22Rv1 (cell line): ENCODE measurements at regions not wholly inside any gene's neighbourhood (a gene's known extent, or its start where the extent isn't known, plus 50 kb on each side); places are given as distances from the start of the nearest gene placed in this dataset.

Experiments
- H3K27ac ChIP-seq: fragments of 450-650 bp; 2 replicates; pipeline ENCODE4 v1.5.1; 2017
- ZFX ChIP-seq: fragments of 450-650 bp; IDR thresholded peaks from 2 replicates; pipeline ENCODE4 v1.6.1; 2017; ENCODE audit warnings: antibody characterized with exemption, borderline replicate concordance
- TF ChIP-seq, protein P1 (sequence below): fragments of 450-650 bp; IDR thresholded peaks from 2 replicates; pipeline ENCODE4 v1.5.1; 2017; ENCODE audit warnings: mild to moderate bottlenecking

DNA sequence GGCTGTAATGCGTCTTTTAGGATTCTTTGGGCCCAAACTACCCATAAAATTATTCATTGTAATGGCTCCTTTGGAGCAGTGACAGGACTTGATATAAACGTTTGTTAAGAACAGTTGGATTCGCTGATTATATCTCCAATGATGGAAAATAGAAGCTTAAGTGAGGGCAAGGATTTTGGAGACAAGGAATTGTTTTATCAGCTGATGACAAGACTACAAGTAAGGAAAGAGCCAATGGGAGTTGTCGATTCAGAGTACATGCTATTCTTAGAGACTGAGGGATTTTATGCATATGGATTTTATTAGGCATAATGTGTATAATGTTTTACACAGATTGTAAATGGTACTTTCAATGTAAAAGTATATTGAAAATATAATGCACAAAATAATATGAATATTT is 425.5 kb upstream of the RIOK2 start:
- H3K27ac ChIP-seq: no peak overlapping the region
- TF ChIP-seq ZFX: no peak
- TF ChIP-seq, protein P1, sequence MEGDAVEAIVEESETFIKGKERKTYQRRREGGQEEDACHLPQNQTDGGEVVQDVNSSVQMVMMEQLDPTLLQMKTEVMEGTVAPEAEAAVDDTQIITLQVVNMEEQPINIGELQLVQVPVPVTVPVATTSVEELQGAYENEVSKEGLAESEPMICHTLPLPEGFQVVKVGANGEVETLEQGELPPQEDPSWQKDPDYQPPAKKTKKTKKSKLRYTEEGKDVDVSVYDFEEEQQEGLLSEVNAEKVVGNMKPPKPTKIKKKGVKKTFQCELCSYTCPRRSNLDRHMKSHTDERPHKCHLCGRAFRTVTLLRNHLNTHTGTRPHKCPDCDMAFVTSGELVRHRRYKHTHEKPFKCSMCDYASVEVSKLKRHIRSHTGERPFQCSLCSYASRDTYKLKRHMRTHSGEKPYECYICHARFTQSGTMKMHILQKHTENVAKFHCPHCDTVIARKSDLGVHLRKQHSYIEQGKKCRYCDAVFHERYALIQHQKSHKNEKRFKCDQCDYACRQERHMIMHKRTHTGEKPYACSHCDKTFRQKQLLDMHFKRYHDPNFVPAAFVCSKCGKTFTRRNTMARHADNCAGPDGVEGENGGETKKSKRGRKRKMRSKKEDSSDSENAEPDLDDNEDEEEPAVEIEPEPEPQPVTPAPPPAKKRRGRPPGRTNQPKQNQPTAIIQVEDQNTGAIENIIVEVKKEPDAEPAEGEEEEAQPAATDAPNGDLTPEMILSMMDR: no peak

DNA sequence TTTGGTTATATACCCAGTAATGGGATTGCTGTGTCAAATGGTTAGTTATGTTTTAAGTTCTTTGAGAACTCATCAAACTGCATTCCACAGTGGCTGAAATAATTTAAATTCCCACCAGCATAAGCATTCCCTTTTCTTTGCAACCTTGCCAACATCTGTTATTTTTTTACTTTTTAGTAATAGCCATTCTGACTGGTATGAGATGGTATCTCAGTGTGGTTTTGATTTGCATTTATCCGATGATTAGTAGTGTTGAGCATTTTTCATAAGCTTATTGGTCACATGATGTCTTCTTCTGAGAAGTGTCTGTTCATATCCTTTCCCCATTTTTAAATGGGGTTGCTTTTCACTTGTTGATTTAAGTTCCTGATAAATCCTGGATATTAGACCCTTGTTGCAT is 435.7 kb upstream of the RIOK2 start:
- no peak for TF ChIP-seq ZFX
- TF ChIP-seq, protein P1: no peak
- H3K27ac ChIP-seq: no peak overlapping the region

DNA sequence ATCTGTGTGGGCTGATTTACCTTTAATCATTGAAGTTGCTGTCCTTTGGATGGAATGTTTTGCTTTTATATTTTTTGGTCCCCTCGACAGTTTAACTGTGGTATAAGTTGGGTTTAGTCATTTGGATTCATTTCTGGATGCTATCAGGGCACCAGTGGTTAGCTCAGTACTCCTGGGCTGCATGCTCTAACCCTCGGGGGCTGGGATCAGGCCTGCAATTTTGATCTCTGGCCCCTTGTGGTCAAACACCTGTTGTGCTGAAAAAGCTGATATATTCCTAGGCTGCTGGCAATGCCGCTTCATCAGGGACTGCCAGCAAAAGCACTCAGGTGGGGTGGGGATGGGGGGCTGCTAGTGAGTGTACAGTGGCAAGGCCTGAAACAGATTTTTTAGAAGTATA is 440.4 kb upstream of the RIOK2 start:
- no peak overlapping the region for H3K27ac ChIP-seq
- TF ChIP-seq, protein P1: no peak

DNA sequence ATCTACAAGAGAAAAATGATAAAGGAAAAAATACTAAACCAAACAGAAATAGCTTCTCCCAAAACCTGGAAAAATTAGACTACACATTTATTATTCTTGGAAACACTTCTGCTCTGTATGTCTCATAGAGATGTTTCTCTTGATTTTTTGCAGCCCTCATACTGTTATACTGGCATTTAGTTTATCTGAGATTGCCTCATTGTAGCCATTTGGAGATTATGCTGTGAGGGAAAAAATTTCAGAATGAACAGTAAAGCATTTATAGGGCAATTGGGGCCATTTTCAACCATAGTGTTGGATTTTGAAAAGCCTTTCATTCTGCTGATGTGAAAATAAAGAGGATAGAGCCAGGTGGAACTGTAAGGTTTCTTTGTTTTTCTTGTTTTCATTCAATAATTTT is 441.8 kb upstream of the RIOK2 start:
- no peak for TF ChIP-seq ZFX
- TF ChIP-seq, protein P1: no peak
- no peak overlapping the region for H3K27ac ChIP-seq

DNA sequence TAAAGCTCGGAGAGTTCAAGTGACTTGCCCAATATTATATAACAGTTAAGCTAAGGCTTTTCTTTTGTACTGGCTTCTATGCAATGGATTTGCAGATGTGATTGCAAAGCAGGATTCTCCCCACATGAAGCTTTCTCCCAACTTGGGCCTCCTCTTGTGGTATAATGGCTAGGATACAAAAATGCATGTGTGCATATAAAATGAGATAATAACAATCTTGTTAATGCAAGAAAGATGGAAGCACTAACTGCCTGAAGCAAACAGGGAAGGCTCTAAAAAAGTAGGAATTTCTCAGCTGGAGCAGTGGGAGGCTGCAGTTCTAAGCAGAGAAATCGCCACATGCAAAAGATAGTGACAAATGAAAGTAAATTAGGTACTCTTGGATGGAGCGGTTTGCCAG is 444.2 kb upstream of the RIOK2 start:
- no peak overlapping the region for H3K27ac ChIP-seq

DNA sequence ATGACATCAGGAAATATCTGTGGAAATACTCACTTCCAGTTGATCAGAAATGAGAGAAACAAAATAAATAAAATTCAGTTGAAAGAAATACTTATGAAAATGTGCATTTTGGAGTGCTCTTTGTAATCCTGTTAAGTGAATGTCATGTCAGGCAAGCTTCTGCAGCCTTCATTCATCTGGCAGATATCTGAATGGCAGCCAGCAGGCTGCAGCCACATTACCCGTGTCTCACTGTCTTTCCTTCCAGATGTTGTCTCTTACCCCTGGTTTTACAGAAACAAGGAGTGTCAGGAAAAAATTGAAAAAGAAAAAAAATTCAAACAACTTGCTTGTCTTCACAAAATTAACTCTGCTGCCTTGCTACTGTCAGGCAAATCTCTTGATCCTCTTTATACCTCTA is 445.0 kb upstream of the RIOK2 start:
- TF ChIP-seq, protein P1: no peak
- no peak for TF ChIP-seq ZFX
- H3K27ac ChIP-seq: no peak overlapping the region

More for the DNA sequence above, 444.2 kb upstream of the RIOK2 start:
- no peak for TF ChIP-seq ZFX
- TF ChIP-seq, protein P1: no peak

DNA sequence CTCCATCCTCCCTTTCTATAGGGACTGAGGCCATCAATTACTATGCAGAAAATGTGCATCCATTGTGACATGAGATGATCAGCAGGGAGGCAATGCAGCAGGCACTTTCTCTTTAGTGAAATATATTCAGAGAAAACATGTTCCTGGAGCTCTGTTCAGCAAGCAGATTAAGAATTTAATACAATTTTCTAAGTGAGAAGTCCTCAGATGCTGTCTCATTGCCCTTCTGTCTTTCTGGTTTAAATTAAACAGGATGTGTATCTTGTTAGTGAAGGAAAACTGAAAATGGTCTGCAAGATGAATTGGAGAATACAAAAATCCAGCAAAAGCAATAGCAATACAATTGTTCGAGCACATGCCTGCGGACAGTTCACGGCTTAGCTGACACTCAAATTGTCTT is 445.8 kb upstream of the RIOK2 start:
- TF ChIP-seq, protein P1: no peak
- TF ChIP-seq ZFX: no peak
- H3K27ac ChIP-seq: no peak overlapping the region
